ENCODE measurements at regions not wholly inside any gene's neighbourhood (a gene's known extent, or its start where the extent isn't known, plus 50 kb on each side); places are given as distances from the start of the nearest gene placed in this dataset.

- Histone ChIP-seq H2AFZ (ENCODE audit: control insufficient read depth, low read depth, low read length) (no peak overlapping the region), H3K4me1 (ENCODE audit: control insufficient read depth, insufficient read depth, low read length) (no peaks in the 10 kb centered on the region), H3K9me3 (replicated peaks; ENCODE audit: control insufficient read depth, insufficient read depth, low read length) (no peaks in the 10 kb centered on the region), H3K27me3 (replicated peaks in 1 of 2; ENCODE audit: control insufficient read depth in 2 of 2, insufficient read depth in 2 of 2, low read length in 1 of 2) (no peaks in the 10 kb centered on the region; a peak in 1 of 4 replicates), H3K36me3 (ENCODE audit: control insufficient read depth in 2 of 2, insufficient read depth in 2 of 2, low read length in 1 of 2) (no peaks in the 10 kb centered on the region), H3K27ac (ENCODE audit: control insufficient read depth, insufficient read depth) (no peak overlapping the region), H3K79me2 (ENCODE audit: control insufficient read depth, insufficient read depth, low read length) (no peaks in the 10 kb centered on the region), H4K20me1 (ENCODE audit: control insufficient read depth, insufficient read depth) (no peaks in the 10 kb centered on the region), H3K4me2 (ENCODE audit: control insufficient read depth, insufficient read depth) (no peak overlapping the region), H3K4me3 (no peak overlapping the region), H3K9ac (ENCODE audit: control insufficient read depth, insufficient read depth, low read length) (no peak overlapping the region)
- peak; percentile 42 for ATAC-seq
- FAIRE-seq = no peak
- intact Hi-C loops (cut with micrococcal nuclease; ENCODE audit: unreplicated experiment) = no loop called here
- 77% methylated on average over 1 of the region's 1 CpG for WGBS (ENCODE audit: insufficient coverage, insufficient replicate concordance, low lambda C conversion rate, missing lambda C conversion rate)
- no peak for DNase-seq (ENCODE audit: low read depth, low spot score)
- SMC1A ChIA-PET (ENCODE audit: uncharacterized antibody, unreplicated experiment) = interaction anchor here (0.6 kb wide), 1 partner anchor 25 kb away, joined by 3 read pairs; no protein-coding TSS in a partner anchor
- CTCF ChIA-PET = no interaction called here
- POLR2A ChIA-PET = no interaction called here
- in situ Hi-C loops (cut with MboI) = no loop called here
- no peak for TF ChIP-seq USF1 (IDR thresholded peaks at IDR 0.05; ENCODE audit: borderline replicate concordance, extremely low read length, insufficient read depth, low read depth, low read length)
- no peak for TF ChIP-seq NBN (IDR thresholded peaks at IDR 0.05)
- TF ChIP-seq TARDBP (IDR thresholded peaks at IDR 0.05; ENCODE audit: borderline replicate concordance) = no peak
- TF ChIP-seq ATF3 (IDR thresholded peaks at IDR 0.05; ENCODE audit: borderline replicate concordance, extremely low read depth, low read depth, low read length) = no peak
- no peak for TF ChIP-seq MTA3 (IDR thresholded peaks at IDR 0.05; ENCODE audit: borderline replicate concordance, low read length)
- no peak for TF ChIP-seq SUZ12 (IDR thresholded peaks at IDR 0.05; ENCODE audit: unreplicated experiment)
- no peak for TF ChIP-seq CHD1 (IDR thresholded peaks at IDR 0.05; ENCODE audit: low read depth, low read length)
- TF ChIP-seq YY1 (IDR thresholded peaks at IDR 0.05; ENCODE audit: low read depth, low read length) = no peak
- no peak for TF ChIP-seq RFX5 (IDR thresholded peaks at IDR 0.05; ENCODE audit: low read depth, low read length)
- no peak for TF ChIP-seq CBX3 (IDR thresholded peaks at IDR 0.05; ENCODE audit: borderline replicate concordance, low read depth)
- no peak for TF ChIP-seq ELK1 (IDR thresholded peaks at IDR 0.05; ENCODE audit: low read depth, low read length)
- no peak for TF ChIP-seq MTA2 (IDR thresholded peaks at IDR 0.05; ENCODE audit: low read depth)
- TF ChIP-seq HCFC1 (IDR thresholded peaks at IDR 0.05; ENCODE audit: low read length) = no peak
- TF ChIP-seq WRNIP1 (IDR thresholded peaks at IDR 0.05; ENCODE audit: borderline replicate concordance, low read depth, low read length) = no peak
- no peak for TF ChIP-seq EZH2 (IDR thresholded peaks at IDR 0.05; ENCODE audit: borderline replicate concordance, control insufficient read depth, low read depth, low read length)
- no peak for TF ChIP-seq MAX (IDR thresholded peaks at IDR 0.05; ENCODE audit: low read depth, low read length)
- no peak for TF ChIP-seq CTCF (IDR thresholded peaks at IDR 0.05 in 2 of 3, conservative IDR thresholded peaks at IDR 0.05 in 1 of 3; ENCODE audit: control insufficient read depth in 2 of 3, extremely low read depth in 1 of 3, insufficient read depth in 1 of 3, low read depth in 3 of 3, low read length in 3 of 3)
- BruUV-seq (replicated peaks) = no TSS peak
- RAD21 ChIA-PET (ENCODE audit: unreplicated experiment) = no interaction called here
These were observed 66.8 kb upstream of the EXOC4 start for GRCh38 chr7:133186060-133186459.

Measured in GM12878 (cell line).